Keratinocyte (primary cell): ENCODE measurements at regions not wholly inside any gene's neighbourhood (a gene's known extent, or its start where the extent isn't known, plus 50 kb on each side); places are given as distances from the start of the nearest gene placed in this dataset.

Experiments
- DNase-seq: peaks from one replicate; pipeline ENCODE4 v3.0.0-alpha.2; 2011; ENCODE audit warnings: low read depth, missing footprints, low spot score
- FAIRE-seq: peaks from 2 replicates; lab custom pipeline; 2011; peaks lifted over from hg19 to GRCh38; lab: Jason Lieb, UNC
- H2AFZ ChIP-seq: 2 replicates; pipeline ENCODE4 v1.6.0; 2012; ENCODE audit warnings: low read length, control low read depth, inconsistent platforms; ENCODE audit not compliant: control insufficient read depth
- H3K27ac ChIP-seq: 2 replicates; pipeline ENCODE4 v1.5.1; 2011; ENCODE audit warnings: low read length; ENCODE audit not compliant: control insufficient read depth, insufficient read depth
- H3K27me3 ChIP-seq: 3 replicates; pipeline ENCODE4 v1.6.0; 2011; ENCODE audit warnings: low read length; ENCODE audit not compliant: control insufficient read depth, insufficient read depth; ENCODE audit errors: extremely low read depth
- H3K36me3 ChIP-seq, 2 experiments: 2 replicates in 1 of 2; 3 replicates in 1 of 2; pipeline ENCODE4 v1.5.1; 2011; ENCODE audit warnings: low read length in 2 of 2, mild to moderate bottlenecking in 1 of 2; ENCODE audit not compliant: control insufficient read depth in 2 of 2, insufficient read depth in 2 of 2; ENCODE audit errors: extremely low read depth in 1 of 2
- H3K4me1 ChIP-seq: 3 replicates; pipeline ENCODE4 v1.5.1; 2011; ENCODE audit warnings: low read length; ENCODE audit not compliant: control insufficient read depth, insufficient read depth; ENCODE audit errors: extremely low read depth
- H3K4me2 ChIP-seq: 3 replicates; pipeline ENCODE4 v1.6.0; 2011; ENCODE audit warnings: low read depth, low read length; ENCODE audit not compliant: control insufficient read depth, insufficient read depth; ENCODE audit errors: extremely low read depth
- H3K4me3 ChIP-seq, 3 experiments: fragments of 200-600 bp in 1 of 3; sonication (generic) in 1 of 3; 2 replicates in 2 of 3; 3 replicates in 1 of 3; pipeline ENCODE4 v1.5.1; 2011 to 2016; ENCODE audit warnings: low read length in 3 of 3, mild to moderate bottlenecking in 3 of 3, control low read depth in 2 of 3, inconsistent platforms in 1 of 3, low read depth in 1 of 3, mixed read lengths in 1 of 3, mixed run types in 1 of 3, moderate library complexity in 1 of 3; ENCODE audit not compliant: control insufficient read depth in 2 of 3, insufficient read depth in 2 of 3; ENCODE audit errors: extremely low read depth in 1 of 3
- H3K79me2 ChIP-seq: 2 replicates; pipeline ENCODE4 v1.6.0; 2012; ENCODE audit warnings: low read length; ENCODE audit not compliant: control insufficient read depth, insufficient read depth
- H3K9ac ChIP-seq: 3 replicates; pipeline ENCODE4 v1.6.0; 2011; ENCODE audit warnings: low read length; ENCODE audit not compliant: control insufficient read depth, insufficient read depth; ENCODE audit errors: extremely low read depth
- H3K9me1 ChIP-seq: 3 replicates; pipeline ENCODE4 v1.6.0; 2011; ENCODE audit warnings: low read length; ENCODE audit not compliant: control insufficient read depth, insufficient read depth; ENCODE audit errors: extremely low read depth
- H3K9me3 ChIP-seq: 2 replicates; pipeline ENCODE4 v1.5.1; 2012; ENCODE audit warnings: low read depth, low read length; ENCODE audit not compliant: control insufficient read depth
- H4K20me1 ChIP-seq: 3 replicates; pipeline ENCODE4 v1.6.0; 2011; ENCODE audit warnings: low read length; ENCODE audit not compliant: control insufficient read depth, insufficient read depth; ENCODE audit errors: extremely low read depth
- EZH2 ChIP-seq: IDR thresholded peaks from one replicate; pipeline ENCODE4 v1.6.1; 2012; ENCODE audit warnings: inconsistent platforms, mild to moderate bottlenecking, low read length, moderate library complexity
- dilution Hi-C: fragments of 300-500 bp; cut with MboI; formaldehyde crosslinking; loops from one replicate; pipeline ENCODE4 v1.7.0; 2020; ENCODE audit warnings: low sequenced_read_pairs; ENCODE audit not compliant: extremely low pct_ligation_motif_present
- TF ChIP-seq, protein P1 (sequence below), 3 experiments: IDR thresholded peaks in 1 of 3; conservative IDR thresholded peaks in 1 of 3; optimal IDR thresholded peaks in 1 of 3; 2 replicates in 2 of 3; 3 replicates in 1 of 3; pipeline versions ENCODE3 to v1.5.1; 2011; ENCODE audit warnings: low read length in 3 of 3, mild to moderate bottlenecking in 3 of 3, moderate library complexity in 2 of 3, control low read depth in 1 of 3, inconsistent platforms in 1 of 3; ENCODE audit not compliant: insufficient read depth in 2 of 3; ENCODE audit errors: extremely low read depth in 1 of 3

DNA sequence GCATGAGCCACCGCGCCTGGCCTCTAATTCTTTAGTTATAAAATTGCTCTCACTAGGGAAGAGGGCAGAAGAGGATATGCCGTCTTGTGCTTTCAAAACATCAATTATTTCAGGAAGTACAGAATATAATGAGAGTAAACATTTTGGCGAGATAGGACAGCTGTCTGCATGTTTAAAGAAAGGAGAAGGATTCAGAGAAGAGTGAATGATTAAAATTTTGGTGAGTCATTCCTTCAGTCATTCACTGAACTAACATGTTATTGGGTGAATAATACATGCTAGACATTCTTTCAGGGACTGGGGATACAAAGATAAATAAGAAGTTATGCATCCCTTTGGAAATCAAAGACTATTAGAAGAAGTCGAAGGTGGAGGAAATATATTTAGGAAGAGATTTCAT lies 590.3 kb upstream of the GOT2 start:
- Histone ChIP-seq H3K9me1 (no peaks in the 10 kb centered on the region), H4K20me1 (no peaks in the 10 kb centered on the region), H3K36me3 (no peaks in the 10 kb centered on the region), H3K79me2 (no peaks in the 10 kb centered on the region), H3K9me3 (no peaks in the 10 kb centered on the region), H3K9ac (no peak overlapping the region), H3K27ac (no peak overlapping the region), H2AFZ (no peak overlapping the region), H3K4me3 (no peak overlapping the region), H3K4me2 (no peak overlapping the region), H3K4me1 (no peaks in the 10 kb centered on the region), H3K27me3 (no peaks in the 10 kb centered on the region)
- dilution Hi-C loops: no loop called here
- DNase-seq (no peak), FAIRE-seq (no peak)
- no peak for TF ChIP-seq EZH2
- TF ChIP-seq, protein P1, sequence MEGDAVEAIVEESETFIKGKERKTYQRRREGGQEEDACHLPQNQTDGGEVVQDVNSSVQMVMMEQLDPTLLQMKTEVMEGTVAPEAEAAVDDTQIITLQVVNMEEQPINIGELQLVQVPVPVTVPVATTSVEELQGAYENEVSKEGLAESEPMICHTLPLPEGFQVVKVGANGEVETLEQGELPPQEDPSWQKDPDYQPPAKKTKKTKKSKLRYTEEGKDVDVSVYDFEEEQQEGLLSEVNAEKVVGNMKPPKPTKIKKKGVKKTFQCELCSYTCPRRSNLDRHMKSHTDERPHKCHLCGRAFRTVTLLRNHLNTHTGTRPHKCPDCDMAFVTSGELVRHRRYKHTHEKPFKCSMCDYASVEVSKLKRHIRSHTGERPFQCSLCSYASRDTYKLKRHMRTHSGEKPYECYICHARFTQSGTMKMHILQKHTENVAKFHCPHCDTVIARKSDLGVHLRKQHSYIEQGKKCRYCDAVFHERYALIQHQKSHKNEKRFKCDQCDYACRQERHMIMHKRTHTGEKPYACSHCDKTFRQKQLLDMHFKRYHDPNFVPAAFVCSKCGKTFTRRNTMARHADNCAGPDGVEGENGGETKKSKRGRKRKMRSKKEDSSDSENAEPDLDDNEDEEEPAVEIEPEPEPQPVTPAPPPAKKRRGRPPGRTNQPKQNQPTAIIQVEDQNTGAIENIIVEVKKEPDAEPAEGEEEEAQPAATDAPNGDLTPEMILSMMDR (optimal IDR thresholded peaks at IDR 0.05 in 1 of 3, IDR thresholded peaks at IDR 0.05 in 1 of 3, conservative IDR thresholded peaks at IDR 0.05 in 1 of 3; ENCODE audit: extremely low read depth in 1 of 3, insufficient read depth in 2 of 3, low read length in 3 of 3): no peak

DNA sequence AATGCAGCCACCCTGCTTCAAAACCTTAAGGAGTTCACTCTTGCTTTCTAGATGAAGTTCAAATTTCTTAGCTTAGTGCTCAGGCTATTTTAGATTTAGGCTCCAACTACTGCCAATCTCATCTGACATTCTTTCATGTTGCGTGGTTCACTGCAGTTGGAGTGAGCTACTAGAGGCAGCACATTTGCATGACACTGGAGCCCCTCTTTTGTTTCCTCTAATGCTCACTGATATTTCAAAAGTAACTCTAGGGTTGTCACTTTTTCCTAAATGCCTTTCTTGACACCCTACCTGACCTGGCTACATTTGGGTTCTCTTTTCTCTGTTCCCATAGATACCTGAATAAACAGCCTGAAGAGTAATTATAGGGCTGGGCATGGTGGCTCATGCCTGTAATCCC lies 586.5 kb upstream of the GOT2 start:
- Histone ChIP-seq H3K27ac (no peak overlapping the region), H3K36me3 (no peaks in the 10 kb centered on the region), H3K9me1 (no peaks in the 10 kb centered on the region), H3K27me3 (no peaks in the 10 kb centered on the region), H3K4me1 (no peaks in the 10 kb centered on the region), H3K79me2 (no peaks in the 10 kb centered on the region), H3K9me3 (no peaks in the 10 kb centered on the region), H2AFZ (no peak overlapping the region), H4K20me1 (no peaks in the 10 kb centered on the region), H3K4me3 (no peak overlapping the region), H3K4me2 (no peak overlapping the region), H3K9ac (no peak overlapping the region)
- dilution Hi-C loops: no loop called here
- DNase-seq: no peak
- FAIRE-seq: no peak
- TF ChIP-seq EZH2: no peak
- TF ChIP-seq, protein P1 (optimal IDR thresholded peaks at IDR 0.05 in 1 of 3, IDR thresholded peaks at IDR 0.05 in 1 of 3, conservative IDR thresholded peaks at IDR 0.05 in 1 of 3; ENCODE audit: extremely low read depth in 1 of 3, insufficient read depth in 2 of 3, low read length in 3 of 3): no peak
